Cardiac muscle cell (in vitro differentiated cells and primary cell): ENCODE measurements at regions not wholly inside any gene's neighbourhood (a gene's known extent, or its start where the extent isn't known, plus 50 kb on each side); places are given as distances from the start of the nearest gene placed in this dataset.

ENCODE experiments used
- DNase-seq, 2 donors: peaks; one replicate each; pipeline versions ENCODE4 v3.0.0 to v3.0.0-alpha.2; 2010 to 2017; ENCODE audit warnings: low read depth in 1 of 2, low spot score in 1 of 2
- H3K27ac ChIP-seq: fragments of 200-600 bp; sonication (generic); 2 replicates; pipeline ENCODE4 v1.5.1; 2016
- H3K27me3 ChIP-seq: fragments of 200-600 bp; sonication (generic); 2 replicates; pipeline ENCODE4 v1.6.0; 2016; ENCODE audit warnings: control low read depth
- H3K36me3 ChIP-seq: fragments of 200-600 bp; sonication (generic); 2 replicates; pipeline ENCODE4 v1.5.1; 2016; ENCODE audit warnings: control low read depth
- H3K4me1 ChIP-seq: fragments of 200-600 bp; sonication (generic); 2 replicates; pipeline ENCODE4 v1.8.1; 2017; ENCODE audit warnings: low read depth, mild to moderate bottlenecking, mixed run types
- H3K4me3 ChIP-seq: fragments of 200-600 bp; sonication (generic); 2 replicates; pipeline ENCODE4 v1.5.1; 2016; ENCODE audit warnings: mild to moderate bottlenecking
- H3K9me3 ChIP-seq: fragments of 200-600 bp; sonication (generic); 2 replicates; pipeline ENCODE4 v1.5.1; 2017; ENCODE audit warnings: low read depth, mild to moderate bottlenecking, control low read depth
- TF ChIP-seq, protein P1 (sequence below): IDR thresholded peaks from 2 replicates; pipeline ENCODE4 v1.5.1; 2012; ENCODE audit warnings: low read depth, mild to moderate bottlenecking, low read length

DNA sequence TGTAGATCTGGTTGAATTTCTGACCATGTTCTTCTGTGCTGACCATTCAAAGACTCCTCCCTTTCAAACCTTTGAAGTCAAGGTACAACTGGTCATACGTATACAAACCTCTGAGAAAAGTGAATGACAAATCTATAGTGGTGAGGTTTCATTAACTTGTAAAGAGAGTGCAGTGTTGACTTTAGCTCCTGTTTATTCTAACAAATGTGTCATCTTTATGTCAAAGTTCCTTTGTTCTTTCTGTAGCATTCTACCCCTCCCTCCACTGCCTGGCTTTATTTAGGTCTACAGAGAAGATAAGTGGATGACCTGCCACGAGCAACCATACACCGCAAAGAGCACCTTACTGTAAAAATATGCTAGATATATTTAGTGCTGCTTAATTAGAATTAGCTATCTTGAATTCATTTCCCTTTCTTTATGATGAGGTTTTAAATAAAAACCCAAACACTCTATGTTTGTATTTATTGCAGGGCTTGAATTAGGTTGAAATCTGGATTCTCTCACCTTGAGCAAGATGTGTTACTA lies 520.0 kb upstream of the CDH11 start:
- H3K4me1 ChIP-seq, result no peaks in the 10 kb centered on the region
- DNase-seq, result no peak
- TF ChIP-seq, protein P1, sequence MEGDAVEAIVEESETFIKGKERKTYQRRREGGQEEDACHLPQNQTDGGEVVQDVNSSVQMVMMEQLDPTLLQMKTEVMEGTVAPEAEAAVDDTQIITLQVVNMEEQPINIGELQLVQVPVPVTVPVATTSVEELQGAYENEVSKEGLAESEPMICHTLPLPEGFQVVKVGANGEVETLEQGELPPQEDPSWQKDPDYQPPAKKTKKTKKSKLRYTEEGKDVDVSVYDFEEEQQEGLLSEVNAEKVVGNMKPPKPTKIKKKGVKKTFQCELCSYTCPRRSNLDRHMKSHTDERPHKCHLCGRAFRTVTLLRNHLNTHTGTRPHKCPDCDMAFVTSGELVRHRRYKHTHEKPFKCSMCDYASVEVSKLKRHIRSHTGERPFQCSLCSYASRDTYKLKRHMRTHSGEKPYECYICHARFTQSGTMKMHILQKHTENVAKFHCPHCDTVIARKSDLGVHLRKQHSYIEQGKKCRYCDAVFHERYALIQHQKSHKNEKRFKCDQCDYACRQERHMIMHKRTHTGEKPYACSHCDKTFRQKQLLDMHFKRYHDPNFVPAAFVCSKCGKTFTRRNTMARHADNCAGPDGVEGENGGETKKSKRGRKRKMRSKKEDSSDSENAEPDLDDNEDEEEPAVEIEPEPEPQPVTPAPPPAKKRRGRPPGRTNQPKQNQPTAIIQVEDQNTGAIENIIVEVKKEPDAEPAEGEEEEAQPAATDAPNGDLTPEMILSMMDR, result no peak
- H3K27ac ChIP-seq, result no peak overlapping the region
- H3K9me3 ChIP-seq, result no peaks in the 10 kb centered on the region
- no peak overlapping the region for H3K4me3 ChIP-seq
- H3K36me3 ChIP-seq, result no peaks in the 10 kb centered on the region
- H3K27me3 ChIP-seq, result no peaks in the 10 kb centered on the region

DNA sequence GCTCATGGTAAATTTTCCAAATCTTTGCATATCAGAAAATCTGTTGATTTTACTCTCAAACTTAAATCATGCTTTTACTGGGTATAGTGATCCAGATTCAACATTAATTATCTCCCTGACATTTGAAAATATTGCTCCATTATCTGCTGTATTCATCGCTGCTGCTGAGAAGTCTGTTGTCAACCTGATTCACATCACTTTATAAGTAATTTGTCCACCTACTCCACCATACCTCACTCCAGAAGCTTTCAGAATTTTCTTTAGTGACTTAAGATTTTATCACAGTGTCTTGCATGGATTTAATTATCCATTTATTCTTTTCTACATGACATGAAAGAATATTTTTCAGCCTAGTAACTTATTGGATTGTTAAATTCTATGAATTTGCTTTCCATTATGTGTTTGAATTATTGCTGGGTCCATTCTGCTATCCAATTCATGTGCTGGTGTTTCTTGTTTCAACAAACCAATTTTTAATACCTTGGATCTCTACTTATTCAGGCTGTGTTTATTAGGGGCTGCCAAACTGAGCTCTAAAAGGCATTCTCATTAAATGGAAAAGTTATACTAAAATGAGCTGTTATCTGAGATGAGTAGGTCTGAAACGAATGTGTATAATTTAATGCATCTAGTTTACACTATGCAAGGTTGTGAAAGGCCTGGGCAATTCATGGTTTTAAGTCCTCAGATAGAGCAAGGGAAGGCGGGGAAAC lies 519.3 kb upstream of the CDH11 start:
- Histone ChIP-seq H3K36me3 (no peaks in the 10 kb centered on the region), H3K9me3 (no peaks in the 10 kb centered on the region)

DNA sequence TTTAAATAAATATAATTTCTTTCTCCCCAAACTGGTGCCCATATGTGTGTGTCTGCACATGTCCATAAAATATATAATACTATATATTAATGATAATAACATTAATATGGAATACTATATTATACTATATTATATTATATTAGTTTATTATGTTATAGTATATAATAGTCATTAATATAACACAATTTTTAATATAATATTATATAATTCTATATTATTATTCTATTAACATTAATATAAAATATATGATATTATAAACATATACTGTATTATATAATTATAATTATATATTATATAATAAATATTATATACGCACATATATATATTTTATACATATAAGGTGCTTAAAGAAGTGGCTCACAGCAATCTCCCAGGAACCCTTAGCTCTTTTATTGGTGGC lies 513.0 kb upstream of the CDH11 start:
- Histone ChIP-seq H3K4me1 (no peaks in the 10 kb centered on the region), H3K9me3 (no peaks in the 10 kb centered on the region), H3K27ac (no peak overlapping the region), H3K36me3 (no peaks in the 10 kb centered on the region), H3K27me3 (no peaks in the 10 kb centered on the region), H3K4me3 (no peak overlapping the region)
- DNase-seq, result no peak
- TF ChIP-seq, protein P1, result no peak

More for the DNA sequence above, 519.3 kb upstream of the CDH11 start:
- Histone ChIP-seq H3K27ac (no peak overlapping the region), H3K4me1 (no peaks in the 10 kb centered on the region), H3K27me3 (no peaks in the 10 kb centered on the region), H3K4me3 (no peak overlapping the region)
- TF ChIP-seq, protein P1, result no peak
- DNase-seq, result no peak

DNA sequence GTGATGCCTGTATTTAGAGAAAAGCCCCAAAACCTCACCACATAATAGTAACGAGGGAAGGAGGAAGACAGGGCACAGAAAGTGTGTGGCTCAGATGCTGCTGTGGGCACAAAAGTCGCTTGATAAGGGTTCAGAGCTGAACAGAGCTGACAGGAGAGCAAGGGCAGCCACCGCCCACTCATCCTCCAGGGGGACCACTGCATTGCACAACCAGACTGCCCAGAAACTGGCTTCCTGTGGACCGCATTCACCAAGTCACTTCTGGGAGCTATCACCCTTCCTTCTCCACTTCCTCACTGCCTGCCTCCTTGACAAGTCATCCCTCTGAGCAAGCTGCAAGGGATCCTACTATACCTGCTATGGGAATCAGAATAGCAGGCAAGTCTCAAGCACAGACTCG lies 512.4 kb upstream of the CDH11 start:
- H3K4me1 ChIP-seq, result no peaks in the 10 kb centered on the region
- H3K4me3 ChIP-seq, result no peak overlapping the region
- H3K27ac ChIP-seq, result no peak overlapping the region
- DNase-seq, result peak in 1 of 2 donors; percentile 52
- TF ChIP-seq, protein P1, result no peak
- H3K27me3 ChIP-seq, result no peaks in the 10 kb centered on the region
- no peaks in the 10 kb centered on the region for H3K36me3 ChIP-seq
- no peaks in the 10 kb centered on the region for H3K9me3 ChIP-seq

DNA sequence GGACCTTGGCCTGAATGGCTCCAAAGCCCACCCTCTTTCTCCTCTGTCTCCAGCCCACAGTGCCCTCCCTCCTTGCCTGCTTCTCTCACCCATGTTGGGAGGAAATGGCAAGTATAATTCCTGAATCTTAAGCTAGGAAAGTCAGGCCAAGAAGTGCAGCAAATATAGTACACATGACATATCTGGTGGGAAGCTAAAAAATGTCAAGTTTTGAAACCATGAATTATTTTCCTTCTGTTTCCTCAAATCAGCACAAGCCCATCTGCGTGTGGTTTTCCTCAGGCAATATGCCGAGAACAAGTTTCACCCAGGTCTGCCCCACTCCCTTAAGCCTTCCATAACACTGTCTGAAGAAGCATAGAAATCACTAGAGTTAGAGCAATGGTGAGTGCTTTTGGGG lies 502.8 kb upstream of the CDH11 start:
- H3K27me3 ChIP-seq, result no peaks in the 10 kb centered on the region
- peak in 1 of 2 donors; percentile 76 for DNase-seq
- no peaks in the 10 kb centered on the region for H3K9me3 ChIP-seq
- TF ChIP-seq, protein P1, result no peak
- no peak overlapping the region for H3K27ac ChIP-seq
- H3K4me1 ChIP-seq, result peaks cover 5% of the 10 kb centered on the region
- no peaks in the 10 kb centered on the region for H3K36me3 ChIP-seq
- no peak overlapping the region for H3K4me3 ChIP-seq
